Fibroblast of skin of right biceps (primary cell): ENCODE measurements at regions not wholly inside any gene's neighbourhood (a gene's known extent, or its start where the extent isn't known, plus 50 kb on each side); places are given as distances from the start of the nearest gene placed in this dataset.

ENCODE experiments used
- DNase-seq: peaks from one replicate; pipeline ENCODE4 v3.0.0-alpha.2; 2013

DNA sequence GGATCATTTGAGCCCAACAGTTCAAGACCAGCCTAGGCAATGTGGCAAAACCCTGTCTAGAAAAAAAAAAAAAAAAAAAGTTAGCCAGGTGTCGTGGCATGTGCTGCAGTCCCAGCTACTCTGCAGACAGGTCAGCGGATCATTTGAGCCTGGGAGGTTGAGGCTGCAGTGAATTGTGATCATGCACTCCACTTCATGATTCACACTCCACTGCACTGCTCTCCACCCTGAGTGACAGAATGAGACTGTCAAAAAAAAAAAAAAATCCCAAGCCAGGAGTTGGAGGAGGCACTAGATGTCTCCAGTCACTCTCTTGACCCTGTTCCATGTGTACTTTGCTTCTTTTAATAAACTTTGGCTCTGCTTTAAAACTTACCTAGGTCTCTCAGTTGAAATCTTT is 51.0 kb upstream of the OLFM3 start:
- DNase-seq = no peak
